NT2/D1 (cell line): ENCODE measurements at regions not wholly inside any gene's neighbourhood (a gene's known extent, or its start where the extent isn't known, plus 50 kb on each side); places are given as distances from the start of the nearest gene placed in this dataset.
A peak's percentile ranks its signal among the peaks of the same experiment; 100 is the strongest.

Experiments used
- DNase-seq: peaks from one replicate; pipeline ENCODE4 v3.0.0-alpha.2; 2011; ENCODE audit warnings: low read depth, low spot score
- H3K27me3 ChIP-seq: 2 replicates; pipeline ENCODE4 v1.6.0; 2011; ENCODE audit warnings: mild to moderate bottlenecking; ENCODE audit not compliant: insufficient read length, insufficient read depth
- H3K36me3 ChIP-seq: 2 replicates; pipeline ENCODE4 v1.6.1; 2011; ENCODE audit warnings: mild to moderate bottlenecking, low read length, mixed read lengths; ENCODE audit not compliant: insufficient read depth, insufficient read length
- H3K4me1 ChIP-seq: 2 replicates; pipeline ENCODE4 v1.5.1; 2011; ENCODE audit not compliant: insufficient read depth, insufficient read length
- H3K4me3 ChIP-seq: 2 replicates; pipeline ENCODE4 v1.5.1; 2011; ENCODE audit warnings: low read depth; ENCODE audit not compliant: insufficient read length
- H3K9ac ChIP-seq: 2 replicates; pipeline ENCODE4 v1.6.0; 2011; ENCODE audit warnings: low read depth; ENCODE audit not compliant: insufficient read length
- H3K9me3 ChIP-seq: 2 replicates; pipeline ENCODE4 v1.5.1; 2011; ENCODE audit warnings: mild to moderate bottlenecking, low read length; ENCODE audit not compliant: insufficient read depth
- SUZ12 ChIP-seq: IDR thresholded peaks from 2 replicates; pipeline ENCODE4 v1.6.1; 2011; ENCODE audit not compliant: insufficient read length, insufficient read depth; ENCODE audit errors: extremely low read depth
- YY1 ChIP-seq: IDR thresholded peaks from 2 replicates; pipeline ENCODE4 v1.6.1; 2011; ENCODE audit not compliant: insufficient read length, insufficient read depth
- ZNF274 ChIP-seq: IDR thresholded peaks from 2 replicates; pipeline ENCODE4 v1.6.1; 2011; ENCODE audit warnings: mild to moderate bottlenecking, low read depth, low read length

DNA sequence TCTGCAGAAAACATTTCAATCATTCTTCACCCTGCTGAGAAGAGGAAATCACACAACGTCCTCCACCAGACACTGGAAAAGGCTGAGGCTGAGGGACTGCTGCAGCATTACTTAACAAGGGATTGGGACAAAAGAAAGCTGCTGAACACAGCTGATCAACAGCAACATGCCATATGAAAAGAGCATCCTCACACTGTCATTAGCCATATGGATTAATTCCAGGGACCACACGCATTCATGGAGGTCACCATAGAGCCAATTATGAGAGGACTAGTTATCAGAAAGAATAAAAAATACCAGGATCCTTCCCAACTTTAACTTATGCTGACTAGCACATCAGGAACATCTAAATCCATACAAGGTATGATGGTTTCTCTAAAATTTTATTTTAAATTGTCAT, 825.0 kb downstream of the NLGN4Y start:
- DNase-seq = no peak
- Histone ChIP-seq H3K4me3 (no peak overlapping the region), H3K9me3 (no peaks in the 10 kb centered on the region), H3K9ac (no peak overlapping the region), H3K27me3 (no peaks in the 10 kb centered on the region), H3K4me1 (no peaks in the 10 kb centered on the region), H3K36me3 (no peaks in the 10 kb centered on the region)
- TF ChIP-seq SUZ12 (no peak), YY1 (no peak), ZNF274 (no peak)

DNA sequence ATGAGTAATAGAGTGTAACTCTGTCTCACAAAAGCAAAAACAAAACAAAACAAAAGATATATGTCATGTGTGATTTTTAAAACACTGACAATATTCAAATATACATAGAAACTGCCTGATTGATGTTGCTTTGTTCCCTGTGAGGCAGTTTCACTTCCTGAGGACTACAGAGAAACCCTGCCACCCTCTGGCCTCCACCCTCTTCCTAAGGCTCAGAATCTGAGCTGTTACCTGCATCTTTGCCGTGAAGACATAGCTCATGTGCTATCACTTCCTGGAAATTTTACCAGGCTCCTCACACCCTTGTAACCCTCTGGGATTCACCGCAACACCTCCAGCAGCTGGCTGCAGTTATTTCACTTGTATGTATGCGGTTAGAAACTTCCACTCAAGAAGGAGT, 831.0 kb downstream of the NLGN4Y start:
- TF ChIP-seq YY1 (no peak), ZNF274 (no peak), SUZ12 (no peak)
- no peak for DNase-seq

DNA sequence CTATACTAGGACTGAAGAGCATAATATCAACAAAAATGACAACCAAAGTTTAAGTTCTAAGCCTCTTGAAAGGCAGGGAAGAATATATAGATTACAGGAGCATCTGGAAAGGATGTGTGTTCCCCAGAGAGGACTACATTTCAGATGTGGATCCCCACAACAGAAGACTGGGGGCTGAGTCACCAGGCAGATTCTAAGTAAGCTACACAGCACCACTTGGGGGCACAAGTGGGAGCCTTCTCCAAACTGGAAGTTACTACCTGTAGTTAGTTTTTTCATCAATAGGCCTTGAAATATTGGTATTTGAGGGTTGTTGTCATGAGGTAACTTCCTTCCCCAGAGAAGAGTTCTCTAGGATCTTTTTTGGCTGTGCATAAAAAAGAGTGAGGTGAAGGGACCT, 836.1 kb downstream of the NLGN4Y start:
- Histone ChIP-seq H3K9ac (no peak overlapping the region), H3K9me3 (no peaks in the 10 kb centered on the region), H3K4me3 (no peak overlapping the region), H3K4me1 (no peaks in the 10 kb centered on the region), H3K27me3 (no peaks in the 10 kb centered on the region), H3K36me3 (no peaks in the 10 kb centered on the region)
- TF ChIP-seq ZNF274 = no peak
- TF ChIP-seq YY1 = no peak
- TF ChIP-seq SUZ12 = no peak
- no peak for DNase-seq

More for the DNA sequence above, 831.0 kb downstream of the NLGN4Y start:
- no peak overlapping the region for H3K9ac ChIP-seq
- H3K27me3 ChIP-seq = no peaks in the 10 kb centered on the region
- no peaks in the 10 kb centered on the region for H3K36me3 ChIP-seq
- H3K4me3 ChIP-seq = no peak overlapping the region
- H3K4me1 ChIP-seq = no peaks in the 10 kb centered on the region
- no peaks in the 10 kb centered on the region for H3K9me3 ChIP-seq

DNA sequence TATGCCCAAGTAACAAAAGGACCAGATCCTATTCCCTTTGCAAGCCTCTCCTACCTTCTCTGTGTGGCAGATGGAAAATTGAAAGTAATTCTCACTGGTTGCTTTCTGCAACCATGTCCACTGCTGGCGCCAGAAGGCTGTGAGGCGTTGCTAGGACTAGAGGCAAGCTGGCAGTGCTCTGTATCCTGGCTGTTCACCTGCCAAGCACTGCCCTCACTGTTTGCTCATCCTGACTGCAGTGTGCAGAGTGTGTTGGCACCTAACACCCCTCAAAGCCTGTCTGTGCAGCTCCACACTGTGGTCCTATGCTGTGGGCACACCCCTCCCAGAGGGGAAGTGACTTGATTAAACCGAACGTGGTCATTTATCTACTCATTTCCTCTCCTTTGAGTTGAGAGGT, 840.7 kb downstream of the NLGN4Y start:
- Histone ChIP-seq H3K9me3 (no peaks in the 10 kb centered on the region), H3K4me3 (no peak overlapping the region), H3K9ac (no peak overlapping the region), H3K4me1 (no peaks in the 10 kb centered on the region), H3K27me3 (no peaks in the 10 kb centered on the region), H3K36me3 (no peaks in the 10 kb centered on the region)
- no peak for TF ChIP-seq ZNF274
- TF ChIP-seq YY1 = no peak
- no peak for TF ChIP-seq SUZ12
- no peak for DNase-seq

DNA sequence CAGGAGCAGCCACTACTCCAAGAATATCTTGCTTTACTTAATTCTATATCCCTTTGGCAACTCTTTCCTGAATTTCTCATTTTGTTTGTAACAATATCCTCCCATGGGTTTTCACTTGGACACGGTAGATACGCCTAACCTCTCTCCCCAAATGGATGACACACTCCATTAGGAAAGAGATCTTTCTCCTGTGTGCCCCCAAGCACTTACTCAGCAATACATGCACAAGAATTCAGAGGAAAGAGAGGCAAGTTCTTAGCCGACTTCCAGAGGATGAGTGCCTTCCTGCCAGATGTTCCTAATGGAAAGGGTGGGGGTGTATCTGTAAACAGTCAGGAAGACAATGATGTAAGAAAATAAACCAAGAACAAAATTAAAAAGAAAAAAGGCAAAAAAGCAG, 844.5 kb downstream of the NLGN4Y start:
- TF ChIP-seq YY1 (no peak), SUZ12 (no peak), ZNF274 (no peak)
- no peaks in the 10 kb centered on the region for H3K27me3 ChIP-seq
- no peaks in the 10 kb centered on the region for H3K4me1 ChIP-seq
- H3K9me3 ChIP-seq = no peaks in the 10 kb centered on the region
- no peaks in the 10 kb centered on the region for H3K36me3 ChIP-seq
- DNase-seq = no peak
- H3K9ac ChIP-seq = no peak overlapping the region
- H3K4me3 ChIP-seq = no peak overlapping the region

DNA sequence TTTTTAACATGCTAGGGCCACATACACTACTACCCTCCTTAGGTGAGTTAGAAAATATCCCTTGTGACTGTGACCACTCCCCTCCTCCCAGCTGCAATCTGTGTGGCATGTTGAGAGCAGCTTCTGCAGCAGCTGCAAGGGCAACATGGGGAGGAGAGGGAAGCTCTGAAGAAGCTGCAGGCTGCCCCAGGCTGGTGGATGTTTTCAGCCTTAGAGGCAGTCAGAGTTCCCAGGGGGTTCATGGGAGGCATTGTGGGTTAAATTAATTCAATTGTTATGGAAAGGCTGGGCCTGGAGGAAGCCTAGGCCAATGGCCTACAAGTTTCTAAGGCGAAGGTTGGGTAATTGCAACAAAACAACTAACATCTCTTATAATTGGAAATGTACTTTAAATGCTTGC, 860.8 kb downstream of the NLGN4Y start:
- no peak overlapping the region for H3K9ac ChIP-seq

DNA sequence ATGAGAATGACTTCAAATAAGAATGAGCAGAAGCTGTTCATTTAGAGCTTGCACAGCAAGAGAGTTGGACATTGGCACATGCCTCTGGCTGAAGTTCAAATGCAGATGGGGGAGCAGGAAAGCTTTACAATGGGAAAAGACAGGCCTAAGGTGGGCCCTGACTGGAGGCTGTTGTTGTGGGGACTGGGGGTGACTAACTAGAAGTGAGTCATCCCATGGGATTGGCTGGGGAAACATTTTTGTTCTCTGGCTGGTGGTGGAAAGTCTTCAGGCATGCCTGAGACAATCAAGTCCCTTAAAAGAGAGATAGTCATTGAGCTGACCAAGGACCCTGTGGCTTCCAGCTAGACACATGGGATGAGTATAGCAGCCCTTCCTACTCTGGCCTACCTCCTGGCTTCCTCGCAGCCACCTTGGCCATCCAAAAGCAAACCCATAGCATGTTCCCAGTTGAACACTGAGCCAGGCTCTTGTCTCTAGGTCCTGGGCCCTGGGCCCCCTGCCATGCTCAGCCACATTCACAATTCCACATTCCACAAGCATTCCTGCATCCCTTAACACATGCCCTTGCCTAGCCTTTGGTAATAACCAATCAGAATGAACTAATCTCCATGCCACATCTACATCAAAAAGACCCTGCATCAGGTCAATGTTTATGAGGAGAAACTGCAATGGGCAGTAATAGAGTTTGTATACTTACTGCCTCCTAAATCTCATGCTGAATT, 873.4 kb downstream of the NLGN4Y start:
- Histone ChIP-seq H3K9ac (no peak overlapping the region), H3K9me3 (peaks cover 6% of the 10 kb centered on the region; the same call in 1 of the 2 replicates), H3K4me1 (no peaks in the 10 kb centered on the region), H3K36me3 (no peaks in the 10 kb centered on the region), H3K4me3 (no peak overlapping the region), H3K27me3 (no peaks in the 10 kb centered on the region)
- TF ChIP-seq SUZ12 (no peak), YY1 (no peak), ZNF274 (no peak)
- peak; percentile 55 for DNase-seq

More for the DNA sequence above, 860.8 kb downstream of the NLGN4Y start:
- TF ChIP-seq YY1 (no peak), ZNF274 (no peak), SUZ12 (no peak)
- H3K4me3 ChIP-seq = no peak overlapping the region
- no peaks in the 10 kb centered on the region for H3K36me3 ChIP-seq
- no peaks in the 10 kb centered on the region for H3K4me1 ChIP-seq
- H3K27me3 ChIP-seq = no peaks in the 10 kb centered on the region
- no peaks in the 10 kb centered on the region for H3K9me3 ChIP-seq
- DNase-seq = peak; percentile 46

DNA sequence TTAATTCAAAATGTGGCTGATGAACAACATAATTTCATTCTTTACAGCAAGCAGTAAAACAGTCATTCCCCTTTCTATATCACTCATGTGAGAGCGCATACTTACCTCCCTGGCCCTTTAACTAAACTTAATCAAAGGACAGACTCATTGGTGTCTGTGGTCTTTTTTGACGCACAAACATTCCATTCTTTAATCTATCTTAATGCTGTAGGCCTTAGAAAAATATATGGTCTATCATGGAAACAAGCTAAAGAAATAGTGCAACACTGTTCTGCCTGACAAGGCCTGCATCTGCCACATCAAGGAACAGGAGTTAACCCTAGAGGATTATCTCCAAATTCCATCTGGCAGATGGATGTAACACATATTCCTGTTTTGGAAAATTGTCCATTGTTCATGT, 878.1 kb downstream of the NLGN4Y start:
- Histone ChIP-seq H3K4me3 (no peak overlapping the region), H3K9me3 (peaks cover 6% of the 10 kb centered on the region; the same call in 1 of the 2 replicates), H3K27me3 (no peaks in the 10 kb centered on the region), H3K4me1 (no peaks in the 10 kb centered on the region), H3K9ac (no peak overlapping the region), H3K36me3 (no peaks in the 10 kb centered on the region)
- DNase-seq = no peak
- TF ChIP-seq YY1 (no peak), SUZ12 (no peak), ZNF274 (no peak)
